Glutamatergic neuron (in vitro differentiated cells): ENCODE measurements at regions not wholly inside any gene's neighbourhood (a gene's known extent, or its start where the extent isn't known, plus 50 kb on each side); places are given as distances from the start of the nearest gene placed in this dataset.
"Not testable (repeated sequence)": the region's sequence is repeated elsewhere in the genome, so short reads cannot be mapped to it uniquely, and the experiment has no call there.

ENCODE experiments used
- DNase-seq: peaks from one replicate; pipeline ENCODE4 v3.0.0; 2022
- H3K27ac Mint-ChIP-seq: one replicate; pipeline ENCODE4 v1.8.0; 2020; ENCODE audit warnings: mild to moderate bottlenecking, mixed read lengths, inconsistent platforms; ENCODE audit not compliant: unreplicated experiment
- H3K27me3 Mint-ChIP-seq: one replicate; pipeline ENCODE4 v1.8.0; 2020; ENCODE audit warnings: mild to moderate bottlenecking, moderate library complexity, mixed read lengths, inconsistent platforms; ENCODE audit not compliant: unreplicated experiment
- H3K36me3 Mint-ChIP-seq: one replicate; pipeline ENCODE4 v1.8.0; 2020; ENCODE audit warnings: mild to moderate bottlenecking, mixed read lengths, inconsistent platforms; ENCODE audit not compliant: unreplicated experiment
- H3K4me1 Mint-ChIP-seq: one replicate; pipeline ENCODE4 v1.8.0; 2020; ENCODE audit warnings: mild to moderate bottlenecking, low read depth, mixed read lengths, inconsistent platforms; ENCODE audit not compliant: unreplicated experiment
- H3K4me3 Mint-ChIP-seq: one replicate; pipeline ENCODE4 v1.8.0; 2020; ENCODE audit warnings: mild to moderate bottlenecking, mixed read lengths, inconsistent platforms; ENCODE audit not compliant: unreplicated experiment
- H3K9me3 Mint-ChIP-seq: one replicate; pipeline ENCODE4 v1.8.0; 2020; ENCODE audit warnings: mild to moderate bottlenecking, moderate library complexity, mixed read lengths, inconsistent platforms; ENCODE audit not compliant: unreplicated experiment

GRCh38 chr10:38403347-38404117, 309.4 kb downstream of the ZNF37A start:
- H3K36me3 Mint-ChIP-seq, H3K4me1 Mint-ChIP-seq, DNase-seq, H3K9me3 Mint-ChIP-seq, H3K27me3 Mint-ChIP-seq: not testable (repeated sequence)
- H3K4me3 Mint-ChIP-seq = peak overlapping the region; percentile 74
- H3K27ac Mint-ChIP-seq = peak overlapping the region; percentile 81

GRCh38 chr10:38423634-38424033, 329.5 kb downstream of the ZNF37A start:
- H3K36me3 Mint-ChIP-seq, H3K4me3 Mint-ChIP-seq, H3K4me1 Mint-ChIP-seq, H3K9me3 Mint-ChIP-seq, H3K27me3 Mint-ChIP-seq, DNase-seq, H3K27ac Mint-ChIP-seq: not testable (repeated sequence)

- not testable (repeated sequence) for H3K4me3 Mint-ChIP-seq, H3K36me3 Mint-ChIP-seq, DNase-seq, H3K9me3 Mint-ChIP-seq, H3K27me3 Mint-ChIP-seq, H3K4me1 Mint-ChIP-seq, H3K27ac Mint-ChIP-seq
Observed at GRCh38 chr10:38430242-38430641, 336.1 kb downstream of the ZNF37A start.

- not testable (repeated sequence) for H3K4me3 Mint-ChIP-seq, H3K4me1 Mint-ChIP-seq, H3K36me3 Mint-ChIP-seq, DNase-seq, H3K27ac Mint-ChIP-seq, H3K9me3 Mint-ChIP-seq, H3K27me3 Mint-ChIP-seq
Observed at GRCh38 chr10:38437359-38437758, 343.2 kb downstream of the ZNF37A start.

- H3K4me1 Mint-ChIP-seq, H3K27me3 Mint-ChIP-seq, H3K4me3 Mint-ChIP-seq, H3K36me3 Mint-ChIP-seq, H3K27ac Mint-ChIP-seq, DNase-seq: not testable (repeated sequence)
- H3K9me3 Mint-ChIP-seq = peaks cover 14% of the 10 kb centered on the region
Observed at GRCh38 chr10:38448614-38449355, 354.6 kb downstream of the ZNF37A start.

GRCh38 chr10:38449618-38450017, 355.5 kb downstream of the ZNF37A start:
- not testable (repeated sequence) for H3K36me3 Mint-ChIP-seq, H3K27me3 Mint-ChIP-seq, H3K4me1 Mint-ChIP-seq, DNase-seq, H3K27ac Mint-ChIP-seq, H3K4me3 Mint-ChIP-seq
- H3K9me3 Mint-ChIP-seq = peaks cover 14% of the 10 kb centered on the region

- not testable (repeated sequence) for H3K27me3 Mint-ChIP-seq, DNase-seq, H3K36me3 Mint-ChIP-seq, H3K27ac Mint-ChIP-seq, H3K4me3 Mint-ChIP-seq, H3K4me1 Mint-ChIP-seq
- peaks cover 14% of the 10 kb centered on the region for H3K9me3 Mint-ChIP-seq
Observed at GRCh38 chr10:38450372-38451057, 356.4 kb downstream of the ZNF37A start.

- not testable (repeated sequence) for H3K27me3 Mint-ChIP-seq, DNase-seq, H3K4me1 Mint-ChIP-seq, H3K4me3 Mint-ChIP-seq, H3K27ac Mint-ChIP-seq, H3K36me3 Mint-ChIP-seq
- H3K9me3 Mint-ChIP-seq = peaks cover 17% of the 10 kb centered on the region
Observed at GRCh38 chr10:38451306-38451967, 357.3 kb downstream of the ZNF37A start.
